ENCODE measurements at regions not wholly inside any gene's neighbourhood (a gene's known extent, or its start where the extent isn't known, plus 50 kb on each side); places are given as distances from the start of the nearest gene placed in this dataset.

- ATAC-seq: no peak
- TF ChIP-seq CSRNP3 (CRISPR knock-in tag; IDR thresholded peaks at IDR 0.05) (no peak), ZFP3 (CRISPR knock-in tag; IDR thresholded peaks at IDR 0.05) (no peak), ZC3H10 (CRISPR knock-in tag; IDR thresholded peaks at IDR 0.05) (no peak), RARB (CRISPR knock-in tag; IDR thresholded peaks at IDR 0.05) (no peak), ARNTL (CRISPR knock-in tag; IDR thresholded peaks at IDR 0.05; ENCODE audit: borderline replicate concordance, low read depth) (no peak), CREB5 (CRISPR knock-in tag; IDR thresholded peaks at IDR 0.05; ENCODE audit: low read depth) (no peak), TCF4 (CRISPR knock-in tag; IDR thresholded peaks at IDR 0.05; ENCODE audit: borderline replicate concordance) (no peak)
Measured at GRCh38 chr4:96519291-96519690, 679.4 kb downstream of the PDHA2 start.

- TF ChIP-seq TCF4 (CRISPR knock-in tag; IDR thresholded peaks at IDR 0.05; ENCODE audit: borderline replicate concordance) (no peak), ZC3H10 (CRISPR knock-in tag; IDR thresholded peaks at IDR 0.05) (no peak), ZNF8 (CRISPR knock-in tag; IDR thresholded peaks at IDR 0.05) (no peak), ZFP3 (CRISPR knock-in tag; IDR thresholded peaks at IDR 0.05) (no peak), ZFP30 (CRISPR knock-in tag; IDR thresholded peaks at IDR 0.05) (no peak), OSR1 (CRISPR knock-in tag; IDR thresholded peaks at IDR 0.05) (no peak), PPARA (CRISPR knock-in tag; IDR thresholded peaks at IDR 0.05; ENCODE audit: borderline replicate concordance) (no peak), CSRNP3 (CRISPR knock-in tag; IDR thresholded peaks at IDR 0.05) (no peak), ISL1 (CRISPR knock-in tag; IDR thresholded peaks at IDR 0.05) (no peak), GLIS3 (CRISPR knock-in tag; IDR thresholded peaks at IDR 0.05) (no peak), SNAI2 (CRISPR knock-in tag; IDR thresholded peaks at IDR 0.05) (no peak), CREB5 (CRISPR knock-in tag; IDR thresholded peaks at IDR 0.05; ENCODE audit: low read depth) (no peak)
- no peak for ATAC-seq
Measured at GRCh38 chr4:96521046-96521536, 681.2 kb downstream of the PDHA2 start.

GRCh38 chr4:96523611-96524010, 683.7 kb downstream of the PDHA2 start:
- no peak for ATAC-seq
- no peak for TF ChIP-seq RARB (CRISPR knock-in tag; IDR thresholded peaks at IDR 0.05)

- no peak for TF ChIP-seq TSHZ2 (CRISPR knock-in tag; IDR thresholded peaks at IDR 0.05)
- no peak for TF ChIP-seq ZNF8 (CRISPR knock-in tag; IDR thresholded peaks at IDR 0.05)
- TF ChIP-seq TCF4 (CRISPR knock-in tag; IDR thresholded peaks at IDR 0.05; ENCODE audit: borderline replicate concordance): no peak
- TF ChIP-seq BACH2 (CRISPR knock-in tag; IDR thresholded peaks at IDR 0.05; ENCODE audit: borderline replicate concordance): no peak
- no peak for TF ChIP-seq ESRRG (CRISPR knock-in tag; IDR thresholded peaks at IDR 0.05)
- no peak for TF ChIP-seq ZFP3 (CRISPR knock-in tag; IDR thresholded peaks at IDR 0.05)
- TF ChIP-seq CSRNP3 (CRISPR knock-in tag; IDR thresholded peaks at IDR 0.05): no peak
- TF ChIP-seq RARB (CRISPR knock-in tag; IDR thresholded peaks at IDR 0.05): no peak
- TF ChIP-seq SNAI2 (CRISPR knock-in tag; IDR thresholded peaks at IDR 0.05): no peak
- no peak for TF ChIP-seq ZNF70 (CRISPR knock-in tag; IDR thresholded peaks at IDR 0.05)
- TF ChIP-seq GLIS3 (CRISPR knock-in tag; IDR thresholded peaks at IDR 0.05): no peak
- TF ChIP-seq ZC3H10 (CRISPR knock-in tag; IDR thresholded peaks at IDR 0.05): no peak
- ATAC-seq: no peak
Measured at GRCh38 chr4:96524311-96524875, 684.5 kb downstream of the PDHA2 start.
